SU-DHL-6 (cell line): ENCODE measurements at regions not wholly inside any gene's neighbourhood (a gene's known extent, or its start where the extent isn't known, plus 50 kb on each side); places are given as distances from the start of the nearest gene placed in this dataset.

ENCODE experiments used
- H2AFZ ChIP-seq: fragments of 200-600 bp; sonication (generic); 2 replicates; pipeline ENCODE4 v1.6.1; 2014; ENCODE audit warnings: low read depth, mild to moderate bottlenecking, moderate library complexity, mixed read lengths, antibody characterized with exemption, low read length; ENCODE audit not compliant: severe bottlenecking
- H3F3A ChIP-seq: fragments of 200-600 bp; shearing (Covaris generic); 2 replicates; pipeline ENCODE4 v1.6.0; 2016; ENCODE audit warnings: antibody characterized with exemption, mild to moderate bottlenecking; ENCODE audit not compliant: insufficient read depth
- H3K27ac ChIP-seq: fragments of 200-600 bp; sonication (generic); 2 replicates; pipeline ENCODE4 v1.5.1; 2016; ENCODE audit warnings: low read depth, mild to moderate bottlenecking, low read length, moderate library complexity, mixed read lengths
- H3K27me3 ChIP-seq: fragments of 200-600 bp; sonication (generic), shearing (Covaris generic); 2 replicates; pipeline ENCODE4 v1.6.0; 2014; ENCODE audit warnings: mild to moderate bottlenecking, low read length
- H3K36me3 ChIP-seq: fragments of 200-600 bp; sonication (generic); 2 replicates; pipeline ENCODE4 v1.6.1; 2014; ENCODE audit warnings: mild to moderate bottlenecking, low read length, mixed read lengths
- H3K4me2 ChIP-seq: fragments of 300-600, 200-600 bp; shearing (Covaris generic), sonication (generic); 2 replicates; pipeline ENCODE4 v1.6.0; 2014; ENCODE audit warnings: low read length, low read depth, mild to moderate bottlenecking; ENCODE audit not compliant: poor library complexity, severe bottlenecking
- H3K4me3 ChIP-seq: fragments of 200-600 bp; sonication (generic); 2 replicates; pipeline ENCODE4 v1.5.1; 2014; ENCODE audit warnings: antibody characterized with exemption, low read length, mild to moderate bottlenecking, mixed read lengths; ENCODE audit not compliant: insufficient read depth, poor library complexity, severe bottlenecking
- H3K79me2 ChIP-seq: fragments of 200-600 bp; sonication (generic); 2 replicates; pipeline ENCODE4 v1.6.1; 2014; ENCODE audit warnings: mild to moderate bottlenecking, low read length, moderate library complexity; ENCODE audit not compliant: insufficient read depth
- H3K9ac ChIP-seq: fragments of 200-600 bp; sonication (generic); 2 replicates; pipeline ENCODE4 v1.7.0; 2014; ENCODE audit warnings: mild to moderate bottlenecking, low read length
- H3K9me2 ChIP-seq: fragments of 200-600 bp; sonication (generic); replicated peaks from 2 replicates; pipeline ENCODE4 v1.6.1; 2014; ENCODE audit warnings: low read length; ENCODE audit not compliant: insufficient read depth
- H3K9me3 ChIP-seq: fragments of 200-600 bp; sonication (generic); 2 replicates; pipeline ENCODE4 v1.6.1; 2014; ENCODE audit warnings: low read length, mixed read lengths; ENCODE audit not compliant: insufficient read depth
- H4K20me1 ChIP-seq: fragments of 200-600 bp; sonication (generic); 2 replicates; pipeline ENCODE4 v1.6.1; 2014; ENCODE audit warnings: low read depth, mild to moderate bottlenecking, antibody characterized with exemption, low read length, moderate library complexity, mixed read lengths
- EZH2phosphoT487 ChIP-seq: fragments of 200-600 bp; sonication (generic), shearing (Covaris generic); conservative IDR thresholded peaks from 2 replicates; pipeline ENCODE4 v1.6.1; 2018; ENCODE audit warnings: mild to moderate bottlenecking, antibody characterized with exemption, low read length, moderate library complexity, mixed read lengths
- TF ChIP-seq, protein P1 (sequence below): fragments of 200-600 bp; sonication (generic); IDR thresholded peaks from one replicate; pipeline ENCODE4 v1.5.1; 2017; ENCODE audit warnings: antibody characterized with exemption, mild to moderate bottlenecking, low read length, moderate library complexity; ENCODE audit not compliant: insufficient read depth, poor library complexity, severe bottlenecking

GRCh38 chr14:100399052-100399849 is 76.1 kb downstream of the SLC25A47 start:
- H3K4me2 ChIP-seq: no peak overlapping the region
- H3K9ac ChIP-seq: no peak overlapping the region
- H3K27ac ChIP-seq: no peak overlapping the region

GRCh38 chr14:100400115-100400514 is 77.0 kb downstream of the SLC25A47 start:
- Histone ChIP-seq H3K4me2 (no peak overlapping the region), H3K36me3 (no peaks in the 10 kb centered on the region), H4K20me1 (peaks cover 5% of the 10 kb centered on the region), H3F3A (no peaks in the 10 kb centered on the region), H3K9me2 (no peaks in the 10 kb centered on the region), H3K79me2 (no peaks in the 10 kb centered on the region), H3K9me3 (no peaks in the 10 kb centered on the region), H2AFZ (no peak overlapping the region), H3K27ac (no peak overlapping the region), H3K9ac (no peak overlapping the region), H3K27me3 (no peaks in the 10 kb centered on the region), H3K4me3 (no peak overlapping the region)
- TF ChIP-seq EZH2phosphoT487: no peak
- TF ChIP-seq, protein P1, sequence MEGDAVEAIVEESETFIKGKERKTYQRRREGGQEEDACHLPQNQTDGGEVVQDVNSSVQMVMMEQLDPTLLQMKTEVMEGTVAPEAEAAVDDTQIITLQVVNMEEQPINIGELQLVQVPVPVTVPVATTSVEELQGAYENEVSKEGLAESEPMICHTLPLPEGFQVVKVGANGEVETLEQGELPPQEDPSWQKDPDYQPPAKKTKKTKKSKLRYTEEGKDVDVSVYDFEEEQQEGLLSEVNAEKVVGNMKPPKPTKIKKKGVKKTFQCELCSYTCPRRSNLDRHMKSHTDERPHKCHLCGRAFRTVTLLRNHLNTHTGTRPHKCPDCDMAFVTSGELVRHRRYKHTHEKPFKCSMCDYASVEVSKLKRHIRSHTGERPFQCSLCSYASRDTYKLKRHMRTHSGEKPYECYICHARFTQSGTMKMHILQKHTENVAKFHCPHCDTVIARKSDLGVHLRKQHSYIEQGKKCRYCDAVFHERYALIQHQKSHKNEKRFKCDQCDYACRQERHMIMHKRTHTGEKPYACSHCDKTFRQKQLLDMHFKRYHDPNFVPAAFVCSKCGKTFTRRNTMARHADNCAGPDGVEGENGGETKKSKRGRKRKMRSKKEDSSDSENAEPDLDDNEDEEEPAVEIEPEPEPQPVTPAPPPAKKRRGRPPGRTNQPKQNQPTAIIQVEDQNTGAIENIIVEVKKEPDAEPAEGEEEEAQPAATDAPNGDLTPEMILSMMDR: no peak

More at GRCh38 chr14:100399052-100399849, 76.1 kb downstream of the SLC25A47 start:
- no peaks in the 10 kb centered on the region for H3K9me3 ChIP-seq
- H3K79me2 ChIP-seq: no peaks in the 10 kb centered on the region
- H3K4me3 ChIP-seq: no peak overlapping the region
- H3K36me3 ChIP-seq: no peaks in the 10 kb centered on the region
- H3K27me3 ChIP-seq: no peaks in the 10 kb centered on the region
- H4K20me1 ChIP-seq: peaks cover 5% of the 10 kb centered on the region
- TF ChIP-seq EZH2phosphoT487: no peak
- TF ChIP-seq, protein P1: no peak
- H3K9me2 ChIP-seq: no peaks in the 10 kb centered on the region
- H2AFZ ChIP-seq: no peak overlapping the region
- no peaks in the 10 kb centered on the region for H3F3A ChIP-seq

GRCh38 chr14:100401031-100401692 is 78.0 kb downstream of the SLC25A47 start:
- no peak overlapping the region for H3K4me2 ChIP-seq
- H3K4me3 ChIP-seq: no peak overlapping the region
- no peaks in the 10 kb centered on the region for H3K27me3 ChIP-seq
- H2AFZ ChIP-seq: no peak overlapping the region
- no peaks in the 10 kb centered on the region for H3K36me3 ChIP-seq
- H3K9ac ChIP-seq: no peak overlapping the region
- H3F3A ChIP-seq: no peaks in the 10 kb centered on the region
- H3K79me2 ChIP-seq: no peaks in the 10 kb centered on the region
- H3K9me2 ChIP-seq: no peaks in the 10 kb centered on the region
- H4K20me1 ChIP-seq: peaks cover 5% of the 10 kb centered on the region
- H3K9me3 ChIP-seq: no peaks in the 10 kb centered on the region
- no peak overlapping the region for H3K27ac ChIP-seq
- no peak for TF ChIP-seq EZH2phosphoT487
- TF ChIP-seq, protein P1: no peak
